ENCODE measurements at regions not wholly inside any gene's neighbourhood (a gene's known extent, or its start where the extent isn't known, plus 50 kb on each side); places are given as distances from the start of the nearest gene placed in this dataset.

DNA sequence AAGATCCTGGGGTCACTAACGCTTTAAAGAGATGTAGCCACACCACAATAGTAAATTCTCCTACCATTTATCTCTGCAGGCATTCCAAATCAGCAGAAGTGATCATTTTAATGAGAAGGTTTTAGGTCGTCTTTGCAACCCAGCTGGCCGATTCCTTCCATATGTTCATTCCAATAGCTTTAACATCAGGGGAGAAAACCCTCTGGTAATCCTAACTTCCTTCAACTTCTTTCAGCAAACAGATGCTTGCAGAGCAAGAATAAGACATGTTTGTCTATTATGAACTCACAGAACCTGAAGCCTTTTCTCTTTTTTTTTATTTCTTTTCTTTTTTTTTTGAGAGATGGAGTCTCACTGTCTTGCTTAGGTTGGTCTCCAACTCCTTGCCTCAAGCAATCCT, 498.6 kb upstream of the SLITRK1 start:
- Histone ChIP-seq H3K27ac (ENCODE audit: low read length) (no peak overlapping the region), H3K36me3 (ENCODE audit: control insufficient read depth in 2 of 2, extremely low read depth in 1 of 2, insufficient read depth in 1 of 2, low read length in 1 of 2) (no peaks in the 10 kb centered on the region), H3K4me3 (ENCODE audit: control insufficient read depth in 1 of 2, extremely low read depth in 1 of 2, low read length in 1 of 2) (no peak overlapping the region), H3K4me1 (ENCODE audit: control insufficient read depth in 1 of 2, extremely low read depth in 1 of 2, insufficient read depth in 2 of 2, low read length in 2 of 2) (no peaks in the 10 kb centered on the region), H3K9me3 (no peaks in the 10 kb centered on the region), H3K27me3 (replicated peaks in 1 of 2; ENCODE audit: control insufficient read depth in 2 of 2, extremely low read depth in 1 of 2, insufficient read depth in 2 of 2, low read length in 1 of 2) (no peaks in the 10 kb centered on the region)
- WGBS (ENCODE audit: insufficient coverage) = no CpG with 5 or more reads among the region's 3 CpGs
- DNase-seq = no peak
- CTCF ChIA-PET = no interaction called here
- Mint-ChIP-seq H3K36me3 (no peaks in the 10 kb centered on the region), H3K4me1 (no peaks in the 10 kb centered on the region), H3K9me3 (peaks cover 2 to 23% (median 14%) of the 10 kb centered on the region in 3 donors), H3K27ac (no peak overlapping the region), H3K27me3 (no peaks in the 10 kb centered on the region), H3K4me3 (no peak overlapping the region)
- POLR2A ChIA-PET = no interaction called here
- ATAC-seq (replicated peaks in 1 of 4) = no peak

GRCh38 chr13:84377106-84377505, 494.8 kb upstream of the SLITRK1 start:
- peaks cover 2 to 11% (median 5%) of the 10 kb centered on the region in 3 donors for H3K9me3 Mint-ChIP-seq
- H3K36me3 Mint-ChIP-seq = no peaks in the 10 kb centered on the region
- no peaks in the 10 kb centered on the region for H3K4me1 Mint-ChIP-seq
- H3K4me3 Mint-ChIP-seq = no peak overlapping the region
- H3K4me1 ChIP-seq (ENCODE audit: control insufficient read depth in 1 of 2, extremely low read depth in 1 of 2, insufficient read depth in 2 of 2, low read length in 2 of 2) = no peaks in the 10 kb centered on the region
- CTCF ChIA-PET = no interaction called here
- POLR2A ChIA-PET = no interaction called here
- H3K27me3 ChIP-seq (replicated peaks in 1 of 2; ENCODE audit: control insufficient read depth in 2 of 2, extremely low read depth in 1 of 2, insufficient read depth in 2 of 2, low read length in 1 of 2) = no peaks in the 10 kb centered on the region
- H3K27ac Mint-ChIP-seq = no peak overlapping the region
- H3K36me3 ChIP-seq (ENCODE audit: control insufficient read depth in 2 of 2, extremely low read depth in 1 of 2, insufficient read depth in 1 of 2, low read length in 1 of 2) = no peaks in the 10 kb centered on the region
- DNase-seq (no peak), ATAC-seq (replicated peaks in 1 of 4) (no peak)
- no peaks in the 10 kb centered on the region for H3K9me3 ChIP-seq
- H3K27me3 Mint-ChIP-seq = no peaks in the 10 kb centered on the region
- no peak overlapping the region for H3K4me3 ChIP-seq (ENCODE audit: control insufficient read depth in 1 of 2, extremely low read depth in 1 of 2, low read length in 1 of 2)
- no peak overlapping the region for H3K27ac ChIP-seq (ENCODE audit: low read length)

DNA sequence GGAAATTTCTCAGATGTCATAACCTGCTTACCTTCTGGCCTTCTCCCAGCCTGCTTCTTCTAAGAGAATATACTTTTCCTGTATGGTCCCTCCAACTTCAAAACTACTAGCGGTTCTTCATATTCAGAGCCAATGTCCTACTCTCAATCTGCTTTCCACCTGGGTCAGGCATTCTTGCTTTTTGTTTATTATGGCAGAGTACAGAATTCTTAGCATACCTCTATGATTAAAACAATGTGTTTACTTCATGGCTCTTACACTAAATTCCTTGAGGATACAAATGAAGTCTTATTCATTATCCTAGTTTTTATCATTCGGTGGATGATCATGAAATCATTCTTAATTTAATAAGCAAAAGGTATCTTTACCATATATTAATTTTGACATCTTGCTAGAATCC, 484.2 kb upstream of the SLITRK1 start:
- Histone ChIP-seq H3K9me3 (no peaks in the 10 kb centered on the region), H3K27ac (ENCODE audit: low read length) (no peak overlapping the region), H3K36me3 (ENCODE audit: control insufficient read depth in 2 of 2, extremely low read depth in 1 of 2, insufficient read depth in 1 of 2, low read length in 1 of 2) (no peaks in the 10 kb centered on the region), H3K4me3 (ENCODE audit: control insufficient read depth in 1 of 2, extremely low read depth in 1 of 2, low read length in 1 of 2) (no peak overlapping the region), H3K4me1 (ENCODE audit: control insufficient read depth in 1 of 2, extremely low read depth in 1 of 2, insufficient read depth in 2 of 2, low read length in 2 of 2) (no peaks in the 10 kb centered on the region), H3K27me3 (replicated peaks in 1 of 2; ENCODE audit: control insufficient read depth in 2 of 2, extremely low read depth in 1 of 2, insufficient read depth in 2 of 2, low read length in 1 of 2) (no peaks in the 10 kb centered on the region)
- WGBS (ENCODE audit: insufficient coverage) = no CpG with 5 or more reads among the region's 2 CpGs
- POLR2A ChIA-PET = no interaction called here
- no peak overlapping the region for H3K27ac Mint-ChIP-seq
- CTCF ChIA-PET = no interaction called here
- no peaks in the 10 kb centered on the region for H3K4me1 Mint-ChIP-seq
- no peaks in the 10 kb centered on the region for H3K36me3 Mint-ChIP-seq
- no peak overlapping the region for H3K4me3 Mint-ChIP-seq
- DNase-seq (no peak), ATAC-seq (replicated peaks in 1 of 4) (no peak)
- no peaks in the 10 kb centered on the region for H3K27me3 Mint-ChIP-seq
- no peaks in the 10 kb centered on the region for H3K9me3 Mint-ChIP-seq

DNA sequence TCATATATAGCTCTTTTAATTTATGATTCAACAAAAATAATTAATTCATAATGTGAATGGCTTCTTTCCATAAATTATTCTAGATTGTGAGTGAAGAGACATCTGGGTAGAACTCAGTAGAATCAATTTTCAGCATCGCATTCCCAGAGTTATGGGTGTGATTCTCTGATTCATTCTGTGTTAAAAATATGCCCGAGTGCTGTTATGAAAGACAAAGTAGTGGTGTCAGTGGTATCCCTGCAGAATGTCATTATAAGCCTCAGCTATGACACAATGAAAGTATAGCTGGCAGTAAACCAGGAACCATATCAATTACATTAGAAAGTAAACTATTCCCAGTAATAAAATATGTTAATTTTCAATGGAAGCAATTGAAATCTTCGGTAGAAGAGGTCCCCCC, 480.5 kb upstream of the SLITRK1 start:
- ATAC-seq (replicated peaks in 1 of 4) (no peak), DNase-seq (no peak)
- POLR2A ChIA-PET = no interaction called here
- Mint-ChIP-seq H3K4me1 (no peaks in the 10 kb centered on the region), H3K36me3 (no peaks in the 10 kb centered on the region), H3K27me3 (no peaks in the 10 kb centered on the region), H3K9me3 (no peaks in the 10 kb centered on the region), H3K27ac (no peak overlapping the region), H3K4me3 (no peak overlapping the region)
- Histone ChIP-seq H3K27ac (ENCODE audit: low read length) (no peak overlapping the region), H3K27me3 (replicated peaks in 1 of 2; ENCODE audit: control insufficient read depth in 2 of 2, extremely low read depth in 1 of 2, insufficient read depth in 2 of 2, low read length in 1 of 2) (no peaks in the 10 kb centered on the region), H3K4me3 (ENCODE audit: control insufficient read depth in 1 of 2, extremely low read depth in 1 of 2, low read length in 1 of 2) (no peak overlapping the region), H3K9me3 (no peaks in the 10 kb centered on the region), H3K36me3 (ENCODE audit: control insufficient read depth in 2 of 2, extremely low read depth in 1 of 2, insufficient read depth in 1 of 2, low read length in 1 of 2) (no peaks in the 10 kb centered on the region), H3K4me1 (ENCODE audit: control insufficient read depth in 1 of 2, extremely low read depth in 1 of 2, insufficient read depth in 2 of 2, low read length in 2 of 2) (no peaks in the 10 kb centered on the region)
- WGBS (ENCODE audit: insufficient coverage) = no CpG with 5 or more reads among the region's 3 CpGs
- CTCF ChIA-PET = no interaction called here

GRCh38 chr13:84360822-84361221, 478.5 kb upstream of the SLITRK1 start:
- Mint-ChIP-seq H3K4me1 (no peaks in the 10 kb centered on the region), H3K36me3 (no peaks in the 10 kb centered on the region), H3K9me3 (no peaks in the 10 kb centered on the region), H3K27ac (no peak overlapping the region), H3K27me3 (no peaks in the 10 kb centered on the region), H3K4me3 (no peak overlapping the region)
- DNase-seq = no peak
- Histone ChIP-seq H3K4me1 (ENCODE audit: control insufficient read depth in 1 of 2, extremely low read depth in 1 of 2, insufficient read depth in 2 of 2, low read length in 2 of 2) (no peaks in the 10 kb centered on the region), H3K27me3 (replicated peaks in 1 of 2; ENCODE audit: control insufficient read depth in 2 of 2, extremely low read depth in 1 of 2, insufficient read depth in 2 of 2, low read length in 1 of 2) (no peaks in the 10 kb centered on the region), H3K36me3 (ENCODE audit: control insufficient read depth in 2 of 2, extremely low read depth in 1 of 2, insufficient read depth in 1 of 2, low read length in 1 of 2) (no peaks in the 10 kb centered on the region), H3K9me3 (no peaks in the 10 kb centered on the region), H3K27ac (ENCODE audit: low read length) (no peak overlapping the region), H3K4me3 (ENCODE audit: control insufficient read depth in 1 of 2, extremely low read depth in 1 of 2, low read length in 1 of 2) (no peak overlapping the region)
- ChIA-PET POLR2A (no interaction called here), CTCF (no interaction called here)
- no peak for ATAC-seq (replicated peaks in 1 of 4)
- WGBS (ENCODE audit: insufficient coverage) = 95% methylated on average over 4 of the region's 4 CpGs

GRCh38 chr13:84358601-84359000, 476.3 kb upstream of the SLITRK1 start:
- POLR2A ChIA-PET = no interaction called here
- Histone ChIP-seq H3K36me3 (ENCODE audit: control insufficient read depth in 2 of 2, extremely low read depth in 1 of 2, insufficient read depth in 1 of 2, low read length in 1 of 2) (no peaks in the 10 kb centered on the region), H3K4me3 (ENCODE audit: control insufficient read depth in 1 of 2, extremely low read depth in 1 of 2, low read length in 1 of 2) (no peak overlapping the region), H3K27me3 (replicated peaks in 1 of 2; ENCODE audit: control insufficient read depth in 2 of 2, extremely low read depth in 1 of 2, insufficient read depth in 2 of 2, low read length in 1 of 2) (no peaks in the 10 kb centered on the region), H3K9me3 (no peaks in the 10 kb centered on the region), H3K27ac (ENCODE audit: low read length) (no peak overlapping the region), H3K4me1 (ENCODE audit: control insufficient read depth in 1 of 2, extremely low read depth in 1 of 2, insufficient read depth in 2 of 2, low read length in 2 of 2) (no peaks in the 10 kb centered on the region)
- Mint-ChIP-seq H3K27me3 (no peaks in the 10 kb centered on the region), H3K36me3 (no peaks in the 10 kb centered on the region), H3K4me3 (no peak overlapping the region), H3K27ac (no peak overlapping the region), H3K4me1 (no peaks in the 10 kb centered on the region), H3K9me3 (no peaks in the 10 kb centered on the region)
- DNase-seq (no peak), ATAC-seq (replicated peaks in 1 of 4) (no peak)
- 81% methylated on average over 3 of the region's 4 CpGs for WGBS (ENCODE audit: insufficient coverage)
- CTCF ChIA-PET = no interaction called here

- no peak overlapping the region for H3K4me3 Mint-ChIP-seq
- peaks cover 0 to 2% (median 0%) of the 10 kb centered on the region in 3 donors for H3K9me3 Mint-ChIP-seq
- CTCF ChIA-PET = no interaction called here
Observed at GRCh38 chr13:84352946-84353345, 470.7 kb upstream of the SLITRK1 start.

More at GRCh38 chr13:84352946-84353345, 470.7 kb upstream of the SLITRK1 start:
- POLR2A ChIA-PET = no interaction called here
- ATAC-seq (replicated peaks in 1 of 4) = no peak
- no peak overlapping the region for H3K27ac ChIP-seq (ENCODE audit: low read length)
- H3K27me3 ChIP-seq (replicated peaks in 1 of 2; ENCODE audit: control insufficient read depth in 2 of 2, extremely low read depth in 1 of 2, insufficient read depth in 2 of 2, low read length in 1 of 2) = no peaks in the 10 kb centered on the region
- Mint-ChIP-seq H3K4me1 (no peaks in the 10 kb centered on the region), H3K36me3 (no peaks in the 10 kb centered on the region), H3K27me3 (no peaks in the 10 kb centered on the region), H3K27ac (no peak overlapping the region)
- no peaks in the 10 kb centered on the region for H3K9me3 ChIP-seq
- no peak overlapping the region for H3K4me3 ChIP-seq (ENCODE audit: control insufficient read depth in 1 of 2, extremely low read depth in 1 of 2, low read length in 1 of 2)
- DNase-seq = no peak
- H3K36me3 ChIP-seq (ENCODE audit: control insufficient read depth in 2 of 2, extremely low read depth in 1 of 2, insufficient read depth in 1 of 2, low read length in 1 of 2) = no peaks in the 10 kb centered on the region
- no peaks in the 10 kb centered on the region for H3K4me1 ChIP-seq (ENCODE audit: control insufficient read depth in 1 of 2, extremely low read depth in 1 of 2, insufficient read depth in 2 of 2, low read length in 2 of 2)
